Liver (tissue), 3 donors: ENCODE measurements at regions not wholly inside any gene's neighbourhood (a gene's known extent, or its start where the extent isn't known, plus 50 kb on each side); places are given as distances from the start of the nearest gene placed in this dataset.

Experiments
- ATF3 ChIP-seq: IDR thresholded peaks from 2 replicates; pipeline ENCODE4 v1.6.1; 2016; ENCODE audit warnings: antibody characterized with exemption
- RAD21 ChIP-seq, 2 donors: IDR thresholded peaks; 2 replicates each; pipeline ENCODE4 v1.6.1; 2016; ENCODE audit warnings: antibody characterized with exemption in 2 of 2, mild to moderate bottlenecking in 2 of 2
- REST ChIP-seq: IDR thresholded peaks from 2 replicates; pipeline ENCODE4 v1.6.1; 2016; ENCODE audit warnings: antibody characterized with exemption, mild to moderate bottlenecking
- TAF1 ChIP-seq: conservative IDR thresholded peaks from 2 replicates; pipeline ENCODE4 v1.6.1; 2016; ENCODE audit warnings: antibody characterized with exemption, mild to moderate bottlenecking
- TF ChIP-seq, protein P1 (sequence below): fragments of 150-350 bp; IDR thresholded peaks from 2 replicates; pipeline ENCODE4 v1.5.1; 2017; ENCODE audit warnings: improper control_type of control experiment, low read depth, low read length; ENCODE audit not compliant: missing input control
- TF ChIP-seq, protein P2 (sequence below): IDR thresholded peaks from 2 replicates; pipeline ENCODE4 v1.6.1; 2016; ENCODE audit warnings: antibody characterized with exemption
- donor health status: healthy.
- donor health status: healthy.

- TF ChIP-seq, protein P1, sequence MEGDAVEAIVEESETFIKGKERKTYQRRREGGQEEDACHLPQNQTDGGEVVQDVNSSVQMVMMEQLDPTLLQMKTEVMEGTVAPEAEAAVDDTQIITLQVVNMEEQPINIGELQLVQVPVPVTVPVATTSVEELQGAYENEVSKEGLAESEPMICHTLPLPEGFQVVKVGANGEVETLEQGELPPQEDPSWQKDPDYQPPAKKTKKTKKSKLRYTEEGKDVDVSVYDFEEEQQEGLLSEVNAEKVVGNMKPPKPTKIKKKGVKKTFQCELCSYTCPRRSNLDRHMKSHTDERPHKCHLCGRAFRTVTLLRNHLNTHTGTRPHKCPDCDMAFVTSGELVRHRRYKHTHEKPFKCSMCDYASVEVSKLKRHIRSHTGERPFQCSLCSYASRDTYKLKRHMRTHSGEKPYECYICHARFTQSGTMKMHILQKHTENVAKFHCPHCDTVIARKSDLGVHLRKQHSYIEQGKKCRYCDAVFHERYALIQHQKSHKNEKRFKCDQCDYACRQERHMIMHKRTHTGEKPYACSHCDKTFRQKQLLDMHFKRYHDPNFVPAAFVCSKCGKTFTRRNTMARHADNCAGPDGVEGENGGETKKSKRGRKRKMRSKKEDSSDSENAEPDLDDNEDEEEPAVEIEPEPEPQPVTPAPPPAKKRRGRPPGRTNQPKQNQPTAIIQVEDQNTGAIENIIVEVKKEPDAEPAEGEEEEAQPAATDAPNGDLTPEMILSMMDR: no peak
- no peak for TF ChIP-seq TAF1
- no peak for TF ChIP-seq ATF3
- TF ChIP-seq, protein P2, sequence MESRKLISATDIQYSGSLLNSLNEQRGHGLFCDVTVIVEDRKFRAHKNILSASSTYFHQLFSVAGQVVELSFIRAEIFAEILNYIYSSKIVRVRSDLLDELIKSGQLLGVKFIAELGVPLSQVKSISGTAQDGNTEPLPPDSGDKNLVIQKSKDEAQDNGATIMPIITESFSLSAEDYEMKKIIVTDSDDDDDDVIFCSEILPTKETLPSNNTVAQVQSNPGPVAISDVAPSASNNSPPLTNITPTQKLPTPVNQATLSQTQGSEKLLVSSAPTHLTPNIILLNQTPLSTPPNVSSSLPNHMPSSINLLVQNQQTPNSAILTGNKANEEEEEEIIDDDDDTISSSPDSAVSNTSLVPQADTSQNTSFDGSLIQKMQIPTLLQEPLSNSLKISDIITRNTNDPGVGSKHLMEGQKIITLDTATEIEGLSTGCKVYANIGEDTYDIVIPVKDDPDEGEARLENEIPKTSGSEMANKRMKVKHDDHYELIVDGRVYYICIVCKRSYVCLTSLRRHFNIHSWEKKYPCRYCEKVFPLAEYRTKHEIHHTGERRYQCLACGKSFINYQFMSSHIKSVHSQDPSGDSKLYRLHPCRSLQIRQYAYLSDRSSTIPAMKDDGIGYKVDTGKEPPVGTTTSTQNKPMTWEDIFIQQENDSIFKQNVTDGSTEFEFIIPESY: no peak
- no peak for TF ChIP-seq RAD21 (IDR thresholded peaks at IDR 0.05)
- TF ChIP-seq REST: no peak
Observed at GRCh38 chr6:11848346-11848651, 69.7 kb upstream of the ADTRP start.
